ENCODE measurements at regions not wholly inside any gene's neighbourhood (a gene's known extent, or its start where the extent isn't known, plus 50 kb on each side); places are given as distances from the start of the nearest gene placed in this dataset.
"Not testable (repeated sequence)": the region's sequence is repeated elsewhere in the genome, so short reads cannot be mapped to it uniquely, and the experiment has no call there.

DNA sequence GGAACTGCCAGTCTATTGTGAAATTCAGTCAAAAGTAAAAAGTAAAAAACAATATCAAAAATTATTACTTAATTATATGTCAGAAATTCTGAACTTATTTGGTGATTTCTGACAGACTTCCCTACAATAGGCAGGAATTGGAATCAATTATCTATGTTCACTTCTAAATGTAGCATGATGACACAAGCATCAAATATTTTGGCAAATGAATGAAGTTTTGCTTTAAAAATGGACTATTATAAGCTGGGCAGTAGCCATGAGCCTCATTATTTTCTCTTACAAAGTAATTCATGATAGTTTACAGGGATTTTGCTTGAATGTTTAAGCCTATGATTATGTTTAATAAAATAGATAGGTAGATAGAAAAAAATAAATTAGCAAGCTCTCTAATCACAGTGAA, 582.6 kb downstream of the SLITRK6 start:
- no peak for DNase-seq (ENCODE audit: low spot score)

DNA sequence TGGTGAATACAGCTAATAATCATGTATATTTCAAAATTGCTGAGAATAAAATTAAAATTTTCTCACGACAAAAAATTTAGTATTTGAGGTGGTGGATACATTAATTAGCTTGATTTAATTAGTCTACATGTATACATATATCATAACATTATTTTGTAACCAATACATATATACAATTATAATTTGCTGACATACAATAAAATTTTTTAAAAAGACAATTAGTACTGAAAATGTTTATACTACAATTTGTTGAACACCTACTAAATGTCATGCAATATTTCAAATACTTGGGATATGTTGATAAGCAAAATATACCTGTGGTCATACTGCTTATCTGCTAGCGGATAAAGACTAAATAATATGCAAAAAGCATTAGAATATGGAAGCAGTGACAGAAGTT, 586.5 kb downstream of the SLITRK6 start:
- no peak for DNase-seq (ENCODE audit: low spot score)

DNA sequence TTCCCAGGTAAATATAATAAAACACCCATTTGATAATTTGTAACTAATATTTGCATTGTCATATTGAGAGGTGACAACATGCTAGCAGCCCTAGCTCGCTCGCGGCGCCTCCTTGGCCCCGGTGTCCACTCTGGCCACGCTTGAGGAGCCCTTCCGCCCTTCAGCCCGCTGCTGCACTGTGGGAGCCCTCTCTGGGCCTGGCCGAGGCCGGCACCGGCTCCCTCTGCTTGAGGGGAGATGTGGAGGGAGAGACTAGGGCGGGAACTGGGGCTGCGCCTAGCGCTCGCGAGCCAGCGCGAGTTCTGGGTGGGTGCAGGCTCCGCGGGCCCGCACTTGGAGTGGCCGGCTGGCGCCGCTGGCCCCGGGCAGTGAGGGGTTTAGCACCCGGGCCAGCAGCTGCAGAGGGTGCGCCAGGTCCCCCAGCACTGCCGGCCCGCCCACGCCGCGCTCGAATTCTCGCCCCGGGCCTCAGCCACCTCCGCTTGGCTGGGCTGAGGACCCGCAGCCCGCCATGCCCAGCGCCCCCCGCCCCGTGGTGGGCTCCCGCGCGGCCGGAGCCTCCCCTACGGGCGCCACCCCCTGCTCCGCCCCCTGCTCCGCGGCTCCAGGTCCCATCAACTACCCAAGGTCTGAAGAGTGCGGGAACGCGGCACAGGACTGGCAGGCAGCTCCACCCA, 594.4 kb downstream of the SLITRK6 start:
- DNase-seq (ENCODE audit: low spot score): no peak

DNA sequence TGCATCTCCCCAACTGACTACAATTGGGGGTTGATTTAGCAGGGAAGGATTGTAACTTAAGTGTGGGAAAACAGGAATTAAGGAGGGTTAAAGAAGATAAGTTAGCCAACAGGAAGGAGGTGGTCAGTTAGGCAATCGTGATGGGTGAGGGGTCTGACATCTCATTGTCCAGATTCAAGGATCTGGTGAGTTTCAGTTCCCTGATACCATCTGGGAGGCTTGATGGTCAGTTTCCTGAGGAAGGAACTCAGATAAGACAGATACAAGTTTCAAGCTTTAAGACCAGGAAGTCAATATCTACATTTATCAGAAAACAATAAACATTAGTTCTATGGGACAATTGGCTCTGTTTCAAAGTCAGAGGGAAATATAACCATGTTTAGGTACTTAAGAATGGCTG, 601.8 kb downstream of the SLITRK6 start:
- DNase-seq (ENCODE audit: low spot score): no peak

DNA sequence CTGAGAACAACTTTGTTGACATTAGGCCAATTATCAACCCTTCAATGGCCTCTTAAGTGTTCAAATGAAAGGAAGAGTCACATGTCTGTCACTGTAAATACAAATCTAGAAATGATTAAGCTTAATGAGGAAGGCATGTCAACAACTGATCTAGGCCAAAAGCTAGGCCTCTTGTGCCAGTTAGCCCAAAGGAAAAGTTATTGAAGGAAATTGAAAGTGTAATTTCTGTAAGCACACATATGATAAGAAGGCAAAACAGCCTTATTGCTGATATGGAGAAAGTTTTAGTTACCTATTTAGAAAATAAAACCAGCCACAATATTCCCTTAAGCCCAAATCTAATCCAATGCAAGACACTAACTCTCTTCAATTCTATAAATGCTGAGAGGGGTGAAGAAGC, 604.7 kb downstream of the SLITRK6 start:
- no peak for DNase-seq (ENCODE audit: low spot score)

DNA sequence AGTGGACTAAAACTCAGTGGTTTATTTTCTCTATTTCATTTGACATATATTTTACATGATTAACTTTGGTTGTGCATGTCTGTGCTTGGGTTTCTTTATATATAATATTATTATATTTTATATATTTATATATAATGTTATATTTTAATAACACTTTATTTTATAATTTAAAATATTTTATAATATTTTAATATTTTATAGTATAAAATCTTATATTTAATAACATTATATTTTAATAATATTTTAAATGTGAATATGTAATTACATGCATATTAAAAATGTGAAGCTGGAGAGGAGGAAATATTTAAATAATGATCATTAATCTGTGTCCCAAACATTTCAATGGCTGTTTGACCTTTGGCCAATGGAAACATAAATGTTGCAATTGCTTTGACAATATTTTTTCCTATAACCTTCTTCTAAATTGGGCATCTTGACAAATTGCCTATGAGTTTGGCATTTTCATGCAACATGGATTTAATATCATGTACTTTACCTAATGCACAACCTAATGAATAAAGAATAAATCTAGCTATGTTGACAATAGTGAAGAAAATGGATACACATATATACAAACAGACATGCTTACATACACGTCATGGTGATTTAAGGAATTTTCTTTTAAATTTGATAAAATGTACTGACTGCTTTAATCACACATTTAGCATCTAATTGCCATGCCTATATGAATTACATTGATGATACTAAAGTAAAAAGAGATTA, 607.1 kb downstream of the SLITRK6 start:
- no peak for DNase-seq (ENCODE audit: low spot score)

DNA sequence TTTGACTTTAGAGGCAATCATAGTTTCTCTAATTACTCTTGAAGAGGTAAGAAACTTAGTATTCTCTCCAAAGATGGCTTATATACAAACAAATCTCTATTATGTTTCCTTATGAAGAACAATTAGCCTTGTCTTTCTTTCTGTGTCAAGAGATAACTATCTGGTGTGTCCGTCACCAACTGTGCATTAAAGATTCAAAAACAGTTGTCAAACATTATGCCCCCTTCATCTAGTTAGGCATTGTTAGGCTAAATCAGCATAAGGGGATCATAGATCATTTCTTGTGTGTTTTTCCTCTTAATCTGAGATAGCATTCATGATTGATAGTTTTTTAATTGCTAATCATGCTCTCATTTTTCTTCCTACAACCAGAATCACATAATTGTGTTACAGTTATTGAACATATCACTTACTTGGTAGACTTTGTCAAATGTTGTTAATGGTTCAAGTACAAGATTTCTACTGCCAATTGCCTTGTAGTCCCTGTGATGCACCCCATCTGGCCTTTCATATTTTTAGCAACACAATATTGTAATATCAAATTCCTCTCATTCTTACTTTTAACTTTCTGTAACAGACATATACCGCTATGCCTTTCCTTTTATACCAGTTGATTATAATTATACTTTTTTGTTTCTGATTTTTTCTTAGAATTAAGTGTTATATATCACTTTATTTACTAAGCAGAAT, 612.7 kb downstream of the SLITRK6 start:
- no peak for DNase-seq (ENCODE audit: low spot score)

DNA sequence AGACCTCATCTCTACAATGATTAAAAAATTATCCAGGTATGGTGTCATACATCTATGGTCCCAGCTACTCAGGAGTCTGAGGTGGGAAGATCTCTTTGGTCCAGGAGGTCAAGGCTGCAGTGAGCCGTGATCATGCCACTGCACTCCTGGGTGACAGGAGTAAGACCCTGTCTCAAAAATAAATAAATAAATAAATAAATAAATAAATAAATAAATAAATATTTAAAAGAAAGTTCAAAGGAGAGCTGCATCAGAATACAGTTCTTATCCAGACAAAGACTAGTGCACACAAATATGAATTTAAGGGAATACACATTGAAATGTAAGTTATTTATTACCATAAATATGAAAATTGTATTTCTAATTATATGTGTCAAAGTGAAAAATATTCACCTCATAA, 624.9 kb downstream of the SLITRK6 start:
- no peak for DNase-seq (ENCODE audit: low spot score)

DNA sequence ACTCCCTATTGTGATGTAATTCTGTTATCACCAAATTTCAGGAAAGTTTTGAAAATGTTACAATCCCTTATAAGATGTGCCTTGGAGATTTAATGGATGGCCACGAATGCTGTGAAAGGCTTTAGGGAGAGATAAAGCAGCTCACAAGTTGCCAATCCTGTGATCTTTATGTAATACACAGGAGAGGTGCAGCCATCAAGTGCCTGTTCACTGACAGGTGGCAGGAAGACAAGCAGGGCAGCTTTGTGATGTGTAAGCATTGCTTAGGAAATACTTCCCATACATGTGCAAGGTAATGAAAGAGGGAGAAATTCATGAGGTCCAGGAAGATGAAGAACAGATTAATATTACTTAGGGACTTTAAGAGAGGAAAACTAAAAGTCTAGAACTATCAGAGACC, 628.8 kb downstream of the SLITRK6 start:
- DNase-seq (ENCODE audit: low spot score): no peak

DNA sequence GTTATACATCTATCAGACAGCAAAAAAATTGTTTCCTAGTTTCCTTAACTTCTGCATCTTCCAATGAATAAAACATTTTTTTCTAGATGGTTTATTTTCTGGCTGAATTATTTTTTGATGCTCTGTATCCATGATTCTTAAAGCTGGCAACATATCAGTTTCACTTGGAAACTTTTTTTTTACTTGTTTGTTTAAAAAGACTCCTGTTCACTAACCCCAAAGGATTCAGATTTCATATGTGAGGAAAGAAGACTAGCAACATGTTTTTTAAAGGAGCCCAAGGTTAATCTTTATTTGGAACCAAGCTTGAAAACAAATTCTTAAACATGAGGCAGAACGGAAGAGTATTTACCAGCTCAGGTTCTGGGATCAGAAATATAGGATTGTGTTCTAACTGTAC, 632.3 kb downstream of the SLITRK6 start:
- DNase-seq (ENCODE audit: low spot score): no peak

DNA sequence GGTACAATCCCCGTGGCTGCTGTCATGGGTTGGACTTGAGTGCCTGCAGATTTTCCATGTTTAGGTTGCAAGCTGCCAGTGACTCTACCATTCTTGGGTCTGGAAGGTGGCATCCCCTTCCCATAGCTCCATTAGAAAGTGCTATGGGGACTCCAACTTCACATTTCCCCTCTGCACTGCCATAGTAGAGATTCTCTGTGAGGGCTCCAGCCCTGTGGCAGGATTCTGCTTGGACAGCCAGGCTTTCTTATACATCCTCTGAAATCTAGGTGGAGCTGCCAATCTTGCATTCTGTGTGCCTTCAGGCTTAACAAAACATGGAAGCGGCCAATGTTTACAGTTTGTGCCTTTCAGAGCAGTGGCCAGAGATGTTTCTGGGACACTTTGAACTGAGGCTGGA, 636.2 kb downstream of the SLITRK6 start:
- DNase-seq (ENCODE audit: low spot score): no peak

DNA sequence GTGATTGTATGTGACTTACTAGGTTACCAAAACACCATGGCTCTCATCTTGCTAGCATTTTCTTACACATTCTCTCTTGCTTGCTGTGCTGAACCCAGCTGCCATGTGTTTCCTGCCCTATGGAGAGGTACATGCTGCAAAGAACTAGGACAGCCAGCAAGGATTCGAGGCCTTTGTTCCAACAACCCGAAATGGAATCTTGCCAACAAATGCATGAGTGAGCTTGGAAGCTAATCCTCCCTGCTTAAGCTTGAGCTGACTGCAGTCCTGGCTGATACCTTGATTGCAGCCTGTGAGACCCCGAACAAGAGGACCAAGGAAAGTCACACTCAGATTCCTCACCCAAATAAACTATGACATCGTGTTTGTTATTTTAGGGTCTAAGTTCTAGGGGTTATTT, 651.2 kb downstream of the SLITRK6 start:
- DNase-seq (ENCODE audit: low spot score): no peak

DNA sequence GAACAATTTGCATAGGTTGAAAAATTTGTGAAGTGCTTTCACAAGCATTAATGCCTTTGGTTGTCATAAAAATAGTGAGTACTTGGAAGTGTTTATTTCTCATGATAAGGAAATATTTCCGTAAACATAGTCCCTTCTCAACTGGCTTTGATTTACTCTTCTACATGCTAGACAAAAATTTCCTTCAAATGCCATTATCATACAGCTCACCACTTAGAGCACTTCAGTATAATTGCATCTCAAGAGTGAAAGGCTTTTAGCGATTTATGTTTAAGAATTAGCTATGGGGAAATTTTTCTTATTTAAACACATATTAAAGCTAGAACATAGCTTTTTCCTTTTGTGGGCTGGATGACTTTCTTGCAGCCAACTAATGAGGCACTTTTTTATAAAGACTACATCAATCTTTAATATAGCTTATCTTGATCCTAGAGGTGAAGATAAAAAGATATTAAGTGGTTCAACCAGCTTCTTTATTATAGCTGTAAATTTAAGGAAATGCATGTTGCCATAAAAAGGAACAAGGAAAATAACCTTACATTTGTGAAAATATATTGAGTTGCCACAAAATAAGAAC, 656.8 kb downstream of the SLITRK6 start:
- no peak for DNase-seq (ENCODE audit: low spot score)

DNA sequence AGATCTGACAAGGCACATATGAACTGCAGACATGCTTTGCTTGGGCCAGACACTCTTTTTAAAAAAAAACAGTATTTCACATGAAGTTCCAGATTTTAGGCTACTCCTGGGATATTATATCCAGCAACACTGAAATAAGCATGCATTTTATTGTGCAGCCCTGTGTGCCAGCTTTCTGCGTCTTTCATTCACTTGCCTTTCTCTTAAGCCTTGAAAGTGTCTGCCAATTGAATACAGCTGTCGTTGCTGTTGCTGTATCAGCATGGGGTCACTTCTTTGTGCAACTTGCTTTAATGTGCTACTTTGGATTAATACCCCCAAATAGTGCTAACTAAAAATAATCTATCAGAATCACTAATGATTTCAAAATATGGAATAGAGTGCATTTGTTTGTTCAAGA, 657.8 kb downstream of the SLITRK6 start:
- DNase-seq (ENCODE audit: low spot score): no peak

DNA sequence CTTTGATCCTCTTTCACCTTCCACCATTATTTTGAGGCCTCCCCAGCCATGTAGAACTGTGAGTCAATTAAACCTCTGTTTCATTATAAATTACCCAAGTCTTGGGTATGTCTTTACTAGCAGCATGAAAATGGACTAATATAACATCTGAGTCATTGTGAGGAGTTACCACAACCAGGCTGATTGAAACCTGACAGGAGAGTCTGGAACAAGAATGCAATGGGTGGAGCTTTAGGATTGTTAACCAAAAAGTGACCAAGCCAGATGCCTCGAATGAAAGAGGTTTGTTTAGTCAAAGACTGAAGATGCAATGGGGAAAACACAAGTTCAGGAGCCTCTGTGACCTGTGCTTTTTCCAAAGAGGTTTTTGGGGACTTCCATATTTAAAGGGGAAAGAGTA, 659.0 kb downstream of the SLITRK6 start:
- DNase-seq (ENCODE audit: low spot score): no peak

DNA sequence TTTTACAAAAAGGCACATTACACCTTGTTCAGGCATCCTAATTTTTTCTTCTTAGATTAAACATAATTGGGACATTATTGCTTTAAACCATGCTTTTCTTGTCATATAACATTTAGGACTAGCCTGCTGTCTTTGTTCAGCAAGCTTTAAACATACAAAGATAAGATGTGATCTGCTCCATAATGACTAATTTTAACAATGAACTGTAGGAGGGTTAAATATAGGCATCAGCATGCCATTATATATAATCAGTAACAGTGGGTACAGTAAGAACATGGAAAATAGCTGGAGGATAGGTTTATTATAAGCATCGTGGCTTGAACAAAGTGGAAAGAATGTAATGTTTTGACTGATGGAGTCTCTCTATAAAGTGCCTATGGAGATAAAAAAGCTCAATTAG, 661.7 kb downstream of the SLITRK6 start:
- DNase-seq (ENCODE audit: low spot score): peak; percentile 58

DNA sequence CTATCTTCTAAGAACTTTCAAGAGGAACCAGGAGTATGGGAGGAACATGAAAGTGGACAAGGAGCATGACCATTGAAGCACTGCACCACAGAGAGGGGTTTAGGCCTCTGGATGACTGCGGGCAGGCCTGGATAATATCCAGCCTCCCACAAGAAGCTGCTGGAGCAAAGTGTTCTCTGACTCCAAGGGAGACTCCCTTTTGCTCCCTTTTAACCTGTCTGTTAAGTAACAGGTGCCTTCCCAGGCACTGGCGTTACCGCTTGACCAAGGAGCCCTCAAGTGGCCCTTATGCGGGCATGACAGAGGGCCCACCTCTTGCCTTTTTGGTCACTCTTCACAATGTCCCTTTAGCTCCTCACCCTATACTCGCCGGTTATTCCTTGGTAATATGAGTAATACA, 666.2 kb downstream of the SLITRK6 start:
- DNase-seq (ENCODE audit: low spot score): no peak

DNA sequence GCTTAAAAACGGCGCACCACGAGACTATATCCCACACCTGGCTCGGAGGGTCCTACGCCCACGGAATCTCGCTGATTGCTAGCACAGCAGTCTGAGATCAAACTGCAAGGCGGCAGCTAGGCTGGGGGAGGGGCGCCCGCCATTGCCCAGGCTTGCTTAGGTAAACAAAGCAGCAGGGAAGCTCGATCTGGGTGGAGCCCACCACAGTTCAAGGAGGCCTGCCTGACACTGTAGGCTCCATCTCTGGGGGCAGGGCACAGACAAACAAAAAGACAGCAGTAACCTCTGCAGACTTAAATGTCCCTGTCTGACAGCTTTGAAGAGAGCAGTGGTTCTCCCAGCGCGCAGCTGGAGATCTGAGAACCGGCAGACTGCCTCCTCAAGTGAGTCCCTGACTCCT, 675.7 kb downstream of the SLITRK6 start:
- DNase-seq (ENCODE audit: low spot score): not testable (repeated sequence)

DNA sequence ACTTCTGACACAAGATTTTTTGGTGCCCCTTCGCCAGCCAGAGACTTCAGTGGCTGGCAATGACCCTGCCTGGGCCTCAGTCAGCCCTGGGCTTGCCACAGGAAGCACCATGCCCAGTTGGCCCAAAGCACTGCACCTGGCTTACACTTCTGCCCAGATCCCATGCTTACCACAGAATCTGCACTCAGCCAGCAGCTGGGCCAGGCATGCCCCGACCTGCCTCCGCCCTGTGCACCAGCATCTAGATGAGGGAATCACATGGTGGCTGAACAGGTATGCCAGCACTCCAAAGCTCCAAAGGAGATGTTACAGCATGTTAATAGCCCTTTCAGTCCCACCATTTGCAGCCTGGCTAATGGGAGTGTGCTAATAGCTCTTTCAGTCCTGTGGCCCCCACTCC, 690.9 kb downstream of the SLITRK6 start:
- no peak for DNase-seq (ENCODE audit: low spot score)

DNA sequence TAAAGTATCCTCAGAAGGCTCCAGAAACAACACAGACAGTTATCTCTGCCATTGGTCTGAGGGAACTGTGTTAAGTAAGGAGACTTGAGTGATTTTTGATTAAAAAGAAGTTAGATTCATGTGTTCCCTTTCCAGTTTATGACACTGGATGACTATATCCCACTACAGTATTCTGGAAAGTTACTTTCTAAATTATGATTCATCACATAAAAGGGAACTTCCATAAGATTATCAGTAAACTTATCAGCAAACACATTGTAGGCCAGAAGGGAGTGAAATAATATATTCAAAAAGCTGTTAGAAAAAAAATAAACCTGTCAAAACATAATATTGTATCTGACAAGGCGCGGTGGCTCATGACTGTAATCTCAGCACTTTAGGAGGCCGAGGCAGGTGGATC, 700.0 kb downstream of the SLITRK6 start:
- DNase-seq (ENCODE audit: low spot score): no peak

DNA sequence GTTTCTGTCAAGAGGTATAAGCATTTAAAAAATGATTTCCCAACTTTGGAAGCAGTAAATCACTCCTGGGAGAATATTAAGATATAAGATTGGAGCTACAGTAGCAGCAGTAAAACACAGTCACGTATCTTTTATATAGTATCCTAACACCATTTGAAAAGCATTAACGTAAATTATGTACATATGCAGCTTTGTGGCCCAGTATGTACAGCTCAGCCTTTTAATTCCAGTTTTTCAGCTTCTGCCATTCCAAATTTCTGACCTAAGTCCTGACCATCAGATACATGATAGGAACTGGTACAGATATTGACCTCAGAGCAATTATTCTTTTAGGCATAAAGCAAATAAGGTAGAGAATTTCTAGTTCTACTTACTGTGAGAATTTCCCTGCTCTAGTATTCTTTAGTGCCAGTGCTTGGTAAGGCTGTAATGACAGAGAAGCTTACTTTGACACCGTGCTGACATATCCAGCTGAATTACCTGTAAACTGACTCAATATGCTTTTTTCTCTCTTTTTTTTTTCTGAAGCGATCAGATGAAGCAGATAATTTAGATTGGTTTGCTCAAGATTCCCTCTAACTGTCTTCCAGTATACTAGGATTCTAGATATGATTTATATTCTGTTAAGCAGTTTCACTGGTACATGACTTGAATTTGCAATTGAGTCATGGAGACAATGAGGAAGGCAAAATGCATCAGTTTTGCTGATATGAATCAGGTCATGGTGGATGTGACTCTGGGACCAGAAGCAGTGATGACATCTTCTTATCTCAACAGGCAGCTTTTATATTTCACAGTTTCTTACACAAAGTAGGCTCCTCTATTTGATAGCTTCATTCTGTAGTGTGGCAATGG, 703.6 kb downstream of the SLITRK6 start:
- DNase-seq (ENCODE audit: low spot score): peak; percentile 0

DNA sequence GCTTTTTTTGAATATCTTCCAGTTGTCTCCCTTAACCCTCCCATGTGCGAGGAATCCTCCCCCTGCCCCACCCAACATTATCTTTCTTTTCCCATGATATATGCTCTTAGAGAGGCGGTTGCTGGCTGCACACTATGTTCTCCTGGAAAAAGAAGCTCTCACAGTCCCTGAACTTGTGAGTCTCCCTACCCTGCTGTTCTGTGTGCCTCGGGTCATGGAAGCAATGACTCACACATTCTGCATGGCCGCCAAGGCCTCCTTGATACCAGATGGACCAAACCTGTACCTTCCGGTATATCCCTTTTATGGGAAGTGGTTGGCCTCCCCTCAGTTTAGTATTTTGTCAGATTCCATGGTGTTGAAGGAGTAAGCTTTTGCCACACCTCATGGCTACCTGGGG, 705.4 kb downstream of the SLITRK6 start:
- DNase-seq (ENCODE audit: low spot score): no peak
